SK-N-MC (cell line): ENCODE measurements at regions not wholly inside any gene's neighbourhood (a gene's known extent, or its start where the extent isn't known, plus 50 kb on each side); places are given as distances from the start of the nearest gene placed in this dataset.

Source experiments
- EZH2 ChIP-seq: fragments of 200-600 bp; sonication (generic); IDR thresholded peaks from one replicate; pipeline ENCODE4 v1.6.1; 2017; ENCODE audit warnings: antibody characterized with exemption
- FOXP2 ChIP-seq: optimal IDR thresholded peaks from 2 replicates; pipeline ENCODE3; 2011; ENCODE audit warnings: mild to moderate bottlenecking, moderate library complexity; ENCODE audit not compliant: insufficient read depth; ENCODE audit errors: extremely low read length, control extremely low read depth
- POLR2AphosphoS5 ChIP-seq: IDR thresholded peaks from 2 replicates; pipeline ENCODE4 v1.6.1; 2012; ENCODE audit warnings: mild to moderate bottlenecking, low read depth, low read length, borderline replicate concordance

DNA sequence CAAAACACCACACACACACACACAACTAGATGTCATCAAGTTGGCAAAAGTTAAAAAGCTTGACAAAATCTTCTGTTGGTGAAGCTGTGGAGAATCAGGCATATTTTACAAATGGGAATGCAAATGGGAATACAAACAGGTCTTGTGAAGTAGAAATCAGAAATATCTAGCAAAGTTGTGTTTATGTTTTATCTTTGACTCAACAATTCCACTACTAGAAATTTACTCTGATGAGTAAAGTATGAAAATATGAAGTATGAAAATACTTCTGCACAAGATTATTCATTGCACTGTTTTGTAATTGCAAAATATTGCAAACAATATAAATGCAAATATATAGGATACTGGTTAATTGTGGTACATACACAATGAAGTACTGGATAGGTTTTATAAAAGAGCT is 1166.0 kb upstream of the GJE1 start:
- TF ChIP-seq POLR2AphosphoS5 (no peak), EZH2 (no peak), FOXP2 (no peak)
